Stimulated activated CD8-positive, alpha-beta memory T cell treated with anti-CD3 and anti-CD28 coated beads, Interleukin-4, amount 100 ng/mL, for 24 hours (primary cell): ENCODE measurements at regions not wholly inside any gene's neighbourhood (a gene's known extent, or its start where the extent isn't known, plus 50 kb on each side); places are given as distances from the start of the nearest gene placed in this dataset.

Experiments used
- DNase-seq: peaks from one replicate; pipeline ENCODE4 v3.0.0-alpha.2; 2020; ENCODE audit warnings: low read depth

DNA sequence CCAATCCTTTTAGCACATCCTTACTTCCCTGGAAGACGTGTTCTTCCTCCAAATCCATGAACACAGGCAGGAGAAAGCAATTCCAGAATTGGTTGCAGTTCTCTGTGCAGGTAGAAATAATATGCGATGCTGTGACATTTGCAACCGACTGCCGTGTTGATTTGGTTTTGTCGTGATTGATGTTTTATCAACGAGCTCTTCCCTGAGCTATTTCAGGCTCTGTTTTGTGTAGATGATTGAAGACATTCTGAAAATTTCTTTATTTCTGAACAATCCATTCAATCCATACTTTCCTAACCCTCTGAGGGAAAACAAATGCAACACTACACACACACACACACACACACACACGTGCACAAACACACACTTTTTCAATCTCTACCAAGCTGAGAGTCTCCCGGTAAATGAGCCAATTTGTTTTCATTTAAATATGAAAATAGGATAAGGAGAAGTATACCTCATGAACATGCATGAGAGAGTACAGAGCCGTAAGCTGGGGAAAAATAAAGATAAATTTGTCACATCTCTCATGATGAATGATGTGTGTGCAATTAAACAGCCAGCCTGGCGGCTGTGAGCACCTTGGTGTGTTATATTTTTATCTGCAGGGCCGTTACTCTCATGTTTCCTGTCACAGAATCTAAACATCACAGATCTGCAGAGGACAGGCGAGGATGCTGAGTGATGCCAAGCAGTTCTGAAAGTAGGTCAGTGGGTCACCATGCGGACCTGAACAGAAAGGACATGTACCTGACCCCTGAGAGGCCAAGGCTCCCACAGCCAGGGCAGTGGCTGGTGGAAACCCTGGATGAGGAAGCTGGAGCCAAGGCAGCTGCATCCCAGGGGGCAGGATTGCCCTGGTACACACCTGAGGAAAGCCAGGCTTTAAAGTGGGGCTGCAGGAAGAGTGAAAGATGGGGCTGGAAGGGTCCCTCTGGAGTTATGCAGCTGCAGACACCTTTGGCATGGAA is 64.8 kb downstream of the PDCL3 start:
- DNase-seq: no peak

DNA sequence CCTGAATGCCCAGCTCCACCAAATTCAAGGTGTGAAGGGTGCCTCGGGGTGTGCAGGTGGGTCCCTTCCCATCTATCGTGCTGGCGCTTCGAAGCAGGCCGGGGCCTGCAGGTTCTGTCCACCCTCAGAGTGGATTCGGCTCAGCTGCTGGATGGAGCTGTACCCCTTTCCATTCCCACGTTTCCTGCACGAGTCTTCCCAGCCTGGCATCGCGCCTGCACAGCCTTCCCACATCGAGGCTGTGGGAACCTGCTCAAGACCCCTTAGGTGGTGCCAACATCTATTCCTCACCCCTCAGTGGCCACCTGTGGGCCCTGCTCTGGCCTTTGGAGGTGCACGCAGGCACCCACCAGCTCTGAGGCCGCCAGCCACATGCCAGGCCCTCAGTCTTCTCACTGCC is 65.7 kb downstream of the PDCL3 start:
- DNase-seq: no peak

DNA sequence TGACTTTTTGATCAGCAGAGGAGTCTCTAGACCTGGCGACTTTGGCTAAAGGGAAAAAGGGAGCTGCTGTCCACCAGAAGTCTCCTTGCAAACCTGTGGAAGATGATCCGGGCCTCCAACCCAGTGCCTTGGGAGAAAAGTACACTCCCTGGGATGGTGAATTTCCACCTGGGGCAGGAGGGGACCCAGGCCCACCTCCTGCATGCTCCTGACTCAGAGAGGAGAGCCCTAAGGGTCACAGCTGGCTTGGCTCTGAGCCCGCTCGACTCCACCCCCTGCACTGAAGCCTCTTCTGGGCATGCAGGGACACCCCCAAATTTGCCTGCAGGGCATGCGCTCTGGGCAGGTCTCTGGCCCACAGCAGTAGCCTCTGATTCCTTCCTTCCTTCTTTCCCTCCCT is 66.5 kb downstream of the PDCL3 start:
- no peak for DNase-seq

DNA sequence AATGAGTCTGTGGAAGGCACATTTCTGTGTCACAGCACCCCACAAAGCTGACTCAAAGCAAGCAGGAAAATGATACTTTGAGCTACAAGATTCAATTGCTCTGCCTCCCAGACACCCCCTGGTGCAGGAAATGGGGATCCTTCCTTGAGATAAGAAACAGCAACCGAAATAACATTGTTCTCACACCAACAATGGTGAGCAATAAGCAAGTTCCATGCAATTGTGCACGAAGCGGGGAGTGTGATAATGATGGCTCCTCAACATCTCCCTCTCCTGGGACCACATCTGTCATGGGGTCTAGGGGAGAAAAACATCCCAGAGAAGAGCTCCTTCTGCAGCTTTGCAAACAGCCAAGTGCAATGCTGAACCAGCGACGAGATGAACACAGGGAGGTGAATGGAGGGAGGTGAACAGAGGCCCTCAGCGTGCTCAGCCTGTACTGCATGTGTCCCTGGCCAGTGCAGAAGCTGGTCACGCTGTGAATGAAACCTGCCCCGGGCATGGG is 67.7 kb downstream of the PDCL3 start:
- no peak for DNase-seq

DNA sequence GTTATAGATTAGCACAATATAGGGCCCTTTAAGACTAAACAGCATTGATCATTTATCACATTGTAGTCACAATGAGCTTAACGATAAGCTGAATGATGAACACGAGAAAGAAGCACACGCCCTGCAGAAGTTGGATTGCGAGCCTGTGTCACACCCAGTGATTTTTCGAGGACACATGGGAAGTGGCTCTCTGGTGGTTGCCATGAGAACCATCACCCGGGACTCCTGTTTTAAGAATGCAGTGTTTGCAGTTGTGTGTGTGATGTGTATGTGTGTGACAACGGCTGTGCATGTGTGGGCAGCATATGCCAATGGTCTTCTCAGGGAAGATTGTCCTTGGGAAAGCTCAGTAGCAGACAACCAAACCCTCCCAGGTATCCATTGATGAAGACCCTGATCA is 69.2 kb downstream of the PDCL3 start:
- DNase-seq: no peak

DNA sequence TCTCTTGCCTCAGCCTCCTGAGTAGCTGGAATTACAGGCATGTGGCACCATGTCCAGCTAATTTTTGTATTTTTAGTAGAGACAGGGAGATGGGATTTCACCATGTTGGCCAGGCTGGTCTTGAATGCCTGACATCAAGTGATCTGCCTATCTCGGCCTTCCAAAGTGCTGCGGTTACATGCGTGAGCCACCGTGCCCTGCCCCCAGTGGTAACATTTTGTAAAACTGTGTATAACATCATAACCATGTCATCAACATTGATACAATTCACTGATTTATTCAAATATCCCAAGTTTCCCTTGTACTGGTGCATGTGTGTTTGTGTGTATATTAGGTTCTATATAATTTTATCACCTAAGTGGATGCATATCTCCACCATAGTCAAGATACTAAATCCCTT is 70.0 kb downstream of the PDCL3 start:
- no peak for DNase-seq

DNA sequence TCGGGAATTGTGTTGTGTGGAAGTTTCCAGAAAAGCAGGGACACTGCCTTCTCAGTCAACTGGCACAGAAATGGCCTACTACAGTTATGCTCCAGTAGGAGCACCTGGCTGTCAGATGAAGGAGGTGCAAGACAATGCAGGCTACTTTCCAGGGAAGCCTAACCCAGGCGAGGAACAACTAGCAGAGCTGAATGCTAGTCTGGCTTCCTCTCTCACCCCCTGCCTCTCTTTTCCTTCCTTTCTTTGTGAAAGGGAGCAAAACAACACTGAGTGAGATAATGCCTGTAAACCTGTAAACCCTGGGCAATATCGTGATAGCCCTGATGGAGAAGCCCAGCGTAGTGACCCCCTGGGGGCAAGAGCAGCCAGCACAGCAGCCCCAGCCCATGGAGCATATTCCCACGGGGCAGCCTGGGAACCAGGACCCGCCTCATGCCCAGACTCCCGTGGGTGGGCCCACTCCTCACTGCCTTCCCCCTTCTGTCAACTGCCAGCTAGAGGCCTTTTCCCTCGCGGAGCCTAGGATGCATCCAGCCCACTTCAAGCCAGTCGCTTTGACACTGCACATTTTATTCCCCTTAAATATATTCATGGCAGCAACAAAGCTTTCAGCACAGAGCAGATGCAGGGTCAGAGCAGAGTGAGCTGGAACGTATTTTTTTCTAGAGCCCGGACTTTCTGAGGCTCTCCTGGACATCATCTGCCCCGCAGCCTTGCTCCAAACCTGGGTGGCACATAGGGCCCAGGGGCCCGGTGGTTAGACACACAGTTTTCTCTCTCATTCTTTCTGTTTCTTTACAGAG is 77.0 kb downstream of the PDCL3 start:
- no peak for DNase-seq

DNA sequence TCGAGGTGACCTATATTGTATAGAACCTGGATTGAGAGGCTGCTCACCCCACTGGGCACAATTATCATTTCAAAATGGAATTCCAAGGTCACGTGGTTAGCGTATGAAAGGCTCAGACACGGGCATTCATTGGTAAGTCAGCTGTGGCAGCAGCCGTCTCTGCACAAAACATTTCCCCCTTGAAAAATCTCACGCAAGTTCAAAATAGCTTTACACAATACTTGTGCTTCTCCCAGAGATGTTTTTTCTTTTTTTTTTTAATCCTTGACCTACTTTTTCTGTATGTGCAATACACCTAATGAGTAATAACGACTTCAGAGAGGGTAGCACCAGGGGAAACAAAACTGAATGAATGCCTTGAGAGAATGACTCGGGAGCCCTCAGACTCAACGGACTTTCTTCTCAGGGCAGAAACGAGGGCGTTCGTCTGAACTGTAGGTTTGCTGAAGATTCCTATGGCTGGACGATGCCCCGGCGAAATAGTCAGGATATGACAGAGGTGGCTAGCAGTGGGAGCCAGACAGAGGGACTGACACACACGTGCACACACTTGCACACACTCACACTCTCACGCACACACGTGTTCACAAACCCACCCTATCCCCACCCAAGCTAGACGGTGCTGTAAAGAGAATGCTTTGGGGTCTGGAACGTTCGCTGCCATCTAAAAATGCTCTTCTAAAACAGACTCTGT is 77.8 kb downstream of the PDCL3 start:
- DNase-seq: no peak

DNA sequence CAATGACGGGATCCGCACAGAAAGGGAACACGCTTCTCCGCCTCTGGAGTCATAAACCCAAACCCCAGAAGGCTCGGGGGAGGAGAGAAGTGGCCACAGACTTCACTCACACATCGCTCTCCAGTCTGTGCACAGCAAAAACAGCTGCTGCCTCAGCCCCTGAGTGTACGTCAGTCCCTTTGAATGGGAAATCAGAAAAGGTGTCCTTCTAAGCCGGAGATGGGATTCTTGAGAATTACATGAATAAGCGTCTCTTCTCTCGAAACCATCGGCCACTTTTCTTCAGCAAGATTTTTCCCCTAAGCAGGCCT is 78.3 kb downstream of the PDCL3 start:
- no peak for DNase-seq

DNA sequence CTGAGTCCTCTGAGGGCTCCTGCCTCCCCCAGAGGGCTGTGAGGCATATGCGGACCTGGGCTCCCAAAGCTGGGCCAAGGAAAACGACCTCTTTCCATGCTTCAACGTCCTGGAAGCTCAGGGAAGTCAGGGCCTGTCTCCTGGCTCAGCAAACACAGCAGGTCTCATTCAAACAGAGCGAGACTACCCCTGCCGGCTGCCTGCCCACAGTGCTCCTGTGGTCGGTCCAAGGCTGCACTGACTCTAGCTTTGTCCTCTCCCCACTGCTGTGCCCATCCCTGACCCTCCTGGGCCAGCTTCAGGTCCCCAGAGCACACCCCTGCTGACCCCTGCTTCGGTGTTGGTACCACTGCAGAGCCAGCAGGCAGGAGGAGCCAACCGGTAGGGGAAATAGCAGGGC is 79.6 kb downstream of the PDCL3 start:
- DNase-seq: no peak

DNA sequence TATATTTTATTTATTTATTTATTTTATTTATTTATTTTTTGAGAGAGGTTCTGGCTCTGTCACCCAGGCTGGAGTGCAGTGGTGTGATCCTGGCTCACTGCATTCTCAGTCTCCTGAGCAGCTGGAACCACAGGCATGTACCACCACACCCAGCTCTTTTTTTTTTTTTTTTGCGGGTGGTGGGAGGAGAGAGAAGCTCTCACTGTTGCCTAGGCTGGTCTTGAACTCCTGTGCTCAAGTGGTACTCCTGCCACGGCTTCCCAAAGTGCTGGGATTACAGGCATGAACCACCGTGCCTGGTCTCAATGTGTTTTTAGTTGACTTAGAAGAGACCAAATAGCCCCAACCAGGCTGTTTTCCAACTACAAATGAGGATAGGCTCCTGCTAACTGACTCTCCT is 80.7 kb downstream of the PDCL3 start:
- DNase-seq: no peak

DNA sequence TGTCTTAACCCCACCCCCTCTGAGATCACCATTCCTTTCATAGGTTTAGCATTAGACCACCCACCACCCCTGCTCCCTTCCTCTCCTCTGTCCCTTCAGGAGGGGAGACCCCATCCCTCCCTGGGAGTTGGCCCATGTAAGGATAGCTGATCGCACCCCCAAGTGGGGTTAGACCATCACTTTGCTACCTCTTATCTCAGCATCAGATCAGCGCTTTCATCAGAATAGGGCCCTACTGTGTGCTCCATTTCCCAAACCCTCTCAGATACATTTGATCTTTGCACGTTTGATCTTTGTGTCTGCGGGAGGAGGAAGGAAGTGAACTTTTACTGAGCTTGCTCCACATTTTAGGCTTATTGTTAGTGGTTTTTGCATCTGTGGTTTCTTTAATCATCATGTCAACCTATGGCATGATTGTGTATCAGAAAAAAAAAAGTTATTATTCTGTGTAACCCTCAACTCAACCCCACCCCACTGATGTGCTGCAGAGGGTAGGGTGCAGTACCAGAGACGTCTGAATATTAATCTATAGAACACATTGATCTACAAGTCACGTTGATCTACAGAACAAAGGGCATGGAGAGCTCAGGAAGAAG is 81.2 kb downstream of the PDCL3 start:
- no peak for DNase-seq

DNA sequence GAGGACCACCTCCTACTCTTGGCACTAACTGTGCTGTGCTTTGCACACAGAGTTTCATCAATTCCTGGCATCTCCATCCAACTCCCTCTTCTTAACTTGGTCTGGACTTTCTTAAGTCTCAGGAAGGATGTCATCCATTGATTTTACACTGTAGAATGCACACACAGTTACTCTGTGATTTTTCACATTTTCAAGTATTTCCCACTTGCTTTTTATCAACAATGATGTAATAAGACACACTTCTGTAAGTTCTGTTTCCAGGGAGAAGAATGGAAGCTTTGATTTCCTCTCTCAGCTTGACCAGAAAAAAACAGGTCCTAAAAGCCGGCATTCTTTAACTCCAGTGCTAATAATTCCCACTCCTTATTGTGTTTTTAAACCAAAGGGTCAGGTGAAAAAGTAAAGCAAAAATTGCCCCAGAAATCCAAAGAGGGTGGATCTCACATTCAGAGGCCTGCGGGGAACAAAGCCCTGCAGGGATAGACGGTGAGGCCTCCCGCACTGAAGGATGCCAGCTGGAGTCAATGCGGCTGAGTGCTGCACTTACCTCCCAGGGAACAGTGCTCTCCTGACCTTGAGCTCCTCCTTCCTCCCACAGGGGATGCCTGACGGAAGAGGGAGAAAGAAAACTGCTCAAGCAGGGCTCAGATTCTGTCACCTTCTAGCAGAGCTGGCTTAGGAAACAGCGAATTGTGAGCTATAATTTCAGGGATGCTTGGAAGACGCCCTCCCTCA is 83.1 kb downstream of the PDCL3 start:
- DNase-seq: no peak

DNA sequence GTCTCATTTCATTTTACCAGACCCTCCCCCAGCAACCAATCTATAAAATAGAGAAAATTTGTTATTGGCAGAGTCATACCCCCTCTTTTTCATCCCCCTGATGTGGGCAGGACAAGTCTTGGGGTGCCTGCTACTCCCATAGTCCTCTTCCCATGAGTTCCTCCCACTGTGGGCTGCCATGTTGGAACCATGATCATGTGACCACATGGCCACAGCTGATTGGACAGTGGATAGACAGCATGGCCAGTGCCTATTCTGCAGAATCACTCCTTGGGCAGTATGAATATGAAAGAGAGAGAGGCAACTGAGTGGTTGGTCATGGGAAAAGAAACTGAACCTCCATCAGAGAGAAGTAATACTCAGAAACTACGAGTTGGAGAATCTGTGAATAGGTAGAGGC is 84.9 kb downstream of the PDCL3 start:
- no peak for DNase-seq

DNA sequence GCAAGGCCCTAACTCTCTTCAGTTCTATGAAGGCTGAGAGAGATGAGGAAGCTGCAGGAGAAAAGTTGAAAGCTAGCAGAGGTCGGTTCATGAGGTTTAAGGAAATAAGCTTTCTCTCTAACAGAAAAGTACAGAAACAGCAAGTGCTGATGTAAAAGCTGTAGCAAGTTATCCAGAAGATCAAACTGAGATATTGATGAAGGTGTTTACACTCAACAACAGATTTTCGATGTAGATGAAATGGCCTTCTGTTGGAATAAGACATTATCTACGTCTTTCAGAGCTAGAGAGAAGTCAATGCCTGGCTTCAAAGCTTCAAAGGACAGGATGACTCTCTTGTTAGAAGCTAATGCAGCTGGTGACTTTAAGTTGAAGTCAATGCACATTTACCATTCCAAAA is 87.4 kb downstream of the PDCL3 start:
- no peak for DNase-seq

DNA sequence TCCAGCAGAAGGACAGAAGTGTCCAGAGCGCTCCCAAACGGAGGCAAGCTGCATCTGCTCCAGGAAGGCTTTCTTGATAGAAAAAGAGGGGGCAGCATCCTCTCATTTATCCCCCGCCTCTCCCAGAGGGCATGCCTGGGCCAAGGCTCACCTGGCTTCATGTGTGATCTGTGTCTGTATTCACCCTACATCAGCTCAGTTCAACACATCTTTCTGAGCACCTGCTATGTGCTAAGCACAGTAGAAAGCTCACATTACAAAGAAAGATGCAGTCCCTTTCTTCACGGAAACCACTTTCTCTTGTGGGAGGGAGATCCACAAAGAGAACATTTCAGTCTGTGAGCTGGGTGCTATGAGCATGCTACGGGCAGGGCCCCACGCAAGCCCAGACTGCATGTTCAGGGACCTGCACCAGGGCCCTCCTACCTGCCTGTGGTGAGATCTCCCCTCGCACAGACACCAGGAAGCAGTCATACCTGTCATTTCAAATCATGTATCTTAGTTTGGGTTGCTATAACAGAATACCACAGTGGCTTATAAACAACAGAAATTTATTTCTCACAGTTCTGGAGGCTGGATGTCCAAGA is 90.7 kb downstream of the PDCL3 start:
- DNase-seq: no peak

DNA sequence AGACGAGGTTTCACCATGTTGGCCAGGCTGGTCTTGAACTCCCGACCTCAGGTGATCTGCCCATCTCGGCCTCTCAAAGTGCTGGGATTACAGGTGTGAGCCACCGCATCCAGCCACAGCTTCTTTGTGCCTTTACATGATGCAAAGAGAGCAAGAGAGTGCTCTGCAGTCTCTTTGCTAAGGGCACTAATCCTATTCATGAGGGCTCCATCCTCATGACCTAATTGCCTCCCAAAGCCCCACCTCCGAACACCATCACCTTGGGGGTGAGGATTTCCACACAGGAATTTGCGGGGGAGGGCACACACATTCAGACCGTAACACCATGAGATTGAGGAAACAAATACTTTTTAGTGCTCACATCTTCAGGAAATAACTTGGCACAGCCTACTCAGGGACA is 91.8 kb downstream of the PDCL3 start:
- no peak for DNase-seq

DNA sequence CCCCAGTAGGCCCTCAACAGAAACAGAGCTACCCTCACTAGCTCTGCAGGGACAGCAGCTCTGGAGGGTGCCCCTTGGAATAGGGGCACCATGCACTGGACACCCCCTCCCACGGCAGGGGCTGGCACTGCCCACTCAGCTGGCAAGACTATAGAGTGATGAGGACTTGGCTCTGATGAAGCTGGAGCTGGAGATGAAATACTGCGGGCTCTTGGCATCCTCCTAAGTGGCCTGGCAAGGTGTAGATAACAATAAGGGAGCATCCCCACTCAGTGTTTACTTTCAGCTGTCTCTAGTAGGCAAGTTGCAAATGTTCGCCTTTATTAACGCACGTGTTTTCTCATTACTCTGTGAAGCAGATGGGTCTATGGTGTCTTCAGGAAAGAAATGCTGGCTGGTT is 92.7 kb downstream of the PDCL3 start:
- no peak for DNase-seq

DNA sequence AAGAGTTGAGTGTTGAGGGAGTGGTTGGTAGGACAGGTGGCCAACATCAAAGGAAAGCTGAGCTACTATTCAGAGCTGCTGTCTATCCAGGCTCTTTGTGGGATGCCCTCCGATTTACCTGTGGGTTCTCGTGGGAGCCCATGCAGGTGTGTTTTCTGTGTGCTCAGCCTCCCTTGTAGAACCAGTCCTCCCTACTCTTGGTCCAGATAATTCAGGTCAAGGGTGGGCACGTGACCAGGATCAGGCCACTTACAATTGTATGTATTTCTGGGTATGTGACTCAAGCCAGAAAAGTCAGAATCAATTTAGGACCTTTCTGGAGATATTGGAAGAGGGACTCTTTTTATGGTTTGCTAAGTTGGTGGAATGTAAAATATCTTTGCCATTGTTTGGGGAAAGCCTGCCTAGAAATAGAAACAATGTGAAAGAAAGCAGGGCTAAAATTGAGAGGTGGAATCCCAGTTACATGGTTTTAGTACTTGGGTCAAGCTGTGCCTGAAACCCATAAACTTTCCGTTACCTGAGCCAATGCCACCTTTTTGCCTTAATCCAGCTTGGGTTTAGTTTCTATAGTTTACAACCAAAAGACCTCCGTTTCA is 93.2 kb downstream of the PDCL3 start:
- no peak for DNase-seq

DNA sequence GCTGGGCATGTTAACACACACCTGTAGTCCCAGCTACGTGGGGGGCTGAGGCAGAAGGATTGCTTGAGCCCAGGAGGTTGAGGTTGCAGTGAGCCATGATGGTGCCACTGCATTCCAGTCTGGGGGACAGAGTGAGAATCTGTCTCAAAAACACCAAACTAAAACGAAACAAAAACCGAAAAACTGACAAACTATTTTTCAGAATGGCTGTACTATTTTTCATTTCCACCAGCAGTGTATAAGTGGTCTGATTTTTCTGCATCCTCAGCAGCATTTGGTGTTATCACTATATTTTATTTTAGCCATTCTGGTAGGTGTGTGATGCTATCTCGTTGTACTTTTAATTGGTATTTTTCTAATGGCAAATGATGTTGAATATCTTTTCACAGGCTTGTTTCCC is 95.2 kb downstream of the PDCL3 start:
- no peak for DNase-seq
